DMS153 (cell line): ENCODE measurements at regions not wholly inside any gene's neighbourhood (a gene's known extent, or its start where the extent isn't known, plus 50 kb on each side); places are given as distances from the start of the nearest gene placed in this dataset.

ENCODE experiments used
- DNase-seq: peaks from one replicate; lab custom pipeline; 2025; lab: John Stamatoyannopoulos, UW

DNA sequence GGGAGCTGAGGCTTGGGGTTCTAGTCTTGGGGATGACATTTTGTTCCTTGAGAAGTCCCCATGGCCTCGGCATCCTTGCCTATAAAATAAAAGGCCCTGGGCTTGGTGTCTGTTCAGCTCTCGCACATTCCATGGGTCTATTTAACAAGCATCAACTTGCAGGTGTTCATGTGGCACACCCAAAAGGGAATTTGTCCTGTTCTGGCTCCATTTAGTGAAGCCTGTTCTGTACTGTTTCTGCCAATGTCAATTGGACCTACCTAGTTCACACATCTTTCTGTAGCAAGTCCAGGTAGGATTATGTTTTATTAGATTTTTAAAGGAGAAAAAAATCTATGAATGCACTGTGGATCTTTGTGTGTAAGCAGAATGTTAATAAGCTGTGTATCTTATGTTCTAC, 262.0 kb downstream of the HIVEP2 start:
- DNase-seq, result no peak

DNA sequence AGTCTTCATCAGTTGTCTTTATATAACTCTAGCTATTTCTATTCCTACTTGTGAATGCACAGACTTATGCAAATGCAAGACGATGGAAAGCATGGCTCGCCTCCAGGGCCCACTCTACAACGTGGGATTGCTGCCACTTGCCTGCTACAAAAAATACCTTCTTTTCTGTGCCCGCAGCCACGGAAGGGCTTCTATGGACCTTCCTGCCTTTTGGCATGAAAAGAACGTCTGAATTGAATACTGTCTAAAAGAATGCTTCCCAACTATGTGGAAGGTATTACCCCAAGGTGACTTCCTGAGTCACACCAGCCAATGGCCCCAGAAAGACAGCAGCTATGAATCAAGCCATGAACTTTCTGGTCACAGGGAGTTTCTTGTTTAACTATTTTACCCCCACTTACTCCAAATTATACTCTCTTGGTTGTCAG, 261.2 kb downstream of the HIVEP2 start:
- no peak for DNase-seq

DNA sequence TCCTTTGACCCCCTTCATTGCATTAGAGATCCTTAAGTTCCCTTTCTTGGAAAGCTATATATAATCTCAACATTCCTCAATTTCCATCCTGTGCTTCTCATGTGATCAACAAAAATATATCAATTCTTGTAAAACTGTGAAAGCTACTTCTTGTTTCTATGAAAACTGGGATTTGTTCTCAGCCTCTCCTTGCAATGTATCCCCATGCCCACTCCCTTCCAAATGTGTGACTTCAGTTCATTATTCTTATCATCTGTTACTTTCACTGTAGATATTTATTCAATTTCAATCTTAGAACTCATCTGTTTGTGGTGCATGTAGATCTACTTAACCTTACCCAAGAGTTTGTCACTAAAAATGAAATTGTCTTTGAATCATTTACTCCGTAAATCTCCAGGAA, 260.6 kb downstream of the HIVEP2 start:
- no peak for DNase-seq

DNA sequence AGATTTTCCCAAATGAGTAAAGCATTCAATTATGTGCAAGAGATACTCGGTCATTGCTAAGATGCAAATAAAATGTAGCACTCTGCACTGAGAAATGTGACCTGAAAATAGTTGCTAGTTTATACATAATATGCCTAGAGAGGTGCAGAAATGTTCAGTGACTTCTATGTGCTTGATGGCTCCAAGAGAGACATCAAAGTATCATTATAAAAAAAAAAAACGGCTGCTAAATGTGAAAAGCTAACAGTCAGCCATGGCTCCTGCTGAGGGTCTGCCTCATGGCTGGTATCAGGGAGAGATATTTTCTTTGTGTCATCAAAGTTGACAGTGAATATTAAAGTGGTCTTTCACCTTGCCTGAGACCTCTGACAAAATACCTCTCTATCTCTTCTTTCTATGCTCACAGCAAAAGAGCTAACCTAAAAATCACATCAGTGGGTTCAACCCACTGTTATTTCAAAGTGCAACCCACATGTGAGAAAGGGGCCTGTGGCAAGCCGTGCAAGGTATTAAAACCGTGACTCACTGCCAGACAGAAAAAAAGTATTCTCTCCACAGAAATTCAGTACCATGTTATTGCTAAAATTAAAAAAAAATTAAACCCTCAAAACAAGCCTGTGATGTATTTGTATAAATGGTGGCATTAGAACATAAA, 259.0 kb downstream of the HIVEP2 start:
- DNase-seq, result no peak

DNA sequence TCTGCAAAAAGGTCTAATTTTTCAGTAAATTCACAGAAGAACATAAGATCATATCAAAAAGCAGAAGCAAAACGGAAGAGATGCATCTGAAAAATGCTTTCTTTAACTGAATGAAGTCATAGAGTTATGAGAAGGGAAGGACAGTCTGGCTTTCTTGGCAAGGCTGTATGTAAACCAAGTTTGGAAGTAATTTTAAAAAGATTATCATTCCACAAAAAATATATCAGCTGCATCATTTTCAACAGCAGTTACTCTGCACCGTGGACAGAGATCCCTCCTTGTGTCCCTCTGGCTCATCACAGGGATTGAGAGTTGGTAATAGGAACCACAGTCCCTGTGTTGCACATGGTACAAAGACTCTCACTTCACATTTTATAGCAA, 258.5 kb downstream of the HIVEP2 start:
- DNase-seq, result no peak

DNA sequence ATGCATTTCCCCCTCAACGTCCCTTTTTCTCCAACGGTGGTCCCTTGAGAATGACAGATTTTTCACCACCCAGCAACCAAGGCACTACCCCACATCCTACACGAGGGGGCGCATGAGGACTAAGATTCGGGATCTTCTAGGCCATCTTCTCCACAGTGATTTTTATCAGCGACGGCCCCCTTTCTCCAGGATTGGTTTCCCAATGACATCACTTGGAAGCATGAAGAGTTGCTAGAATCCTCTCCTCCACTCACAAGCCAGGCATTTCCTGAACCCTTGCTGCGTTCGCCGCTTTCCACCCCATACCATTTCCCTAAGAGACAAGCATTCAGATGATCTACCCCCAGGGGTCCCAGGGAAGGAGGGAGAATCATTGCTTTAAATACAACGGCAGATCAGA, 252.0 kb downstream of the HIVEP2 start:
- peak; percentile 36 for DNase-seq

DNA sequence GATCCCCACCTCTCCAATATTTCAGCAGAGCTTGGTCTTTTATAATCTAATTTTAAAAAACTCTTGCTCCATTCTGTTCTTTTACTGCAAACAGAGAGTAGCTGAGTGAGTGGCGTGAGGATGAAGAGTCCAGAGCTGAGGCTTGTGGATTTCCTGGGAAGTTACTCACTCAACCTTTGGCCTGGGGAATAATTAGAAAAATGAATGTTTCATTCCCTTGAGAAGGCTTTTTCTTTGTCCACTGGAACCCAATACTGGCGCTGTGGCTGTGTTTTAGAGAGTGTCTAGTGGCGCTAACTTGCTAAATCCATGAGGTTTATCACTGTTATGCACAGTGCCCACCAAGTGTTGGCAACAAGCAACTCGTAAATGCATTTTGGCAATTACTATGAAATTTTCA, 251.5 kb downstream of the HIVEP2 start:
- DNase-seq, result no peak

DNA sequence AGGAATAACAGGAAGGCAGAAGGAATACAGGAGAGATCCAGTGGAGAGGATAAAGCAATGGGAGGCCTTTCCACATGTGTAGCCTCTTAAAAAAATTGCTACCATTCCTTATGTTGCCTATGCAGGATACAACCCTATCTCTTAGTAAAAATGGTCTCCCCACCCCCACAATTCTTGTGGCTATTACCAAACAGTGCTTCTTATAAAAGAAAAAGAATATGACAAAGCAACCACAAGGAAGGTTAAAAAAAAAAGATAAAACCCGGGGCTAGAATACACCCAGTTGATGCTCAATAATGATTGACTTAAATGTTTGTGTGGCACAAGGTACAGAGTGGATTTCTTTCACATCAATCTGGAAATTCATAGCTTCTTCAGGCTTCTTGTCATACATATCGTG, 250.9 kb downstream of the HIVEP2 start:
- DNase-seq, result no peak

DNA sequence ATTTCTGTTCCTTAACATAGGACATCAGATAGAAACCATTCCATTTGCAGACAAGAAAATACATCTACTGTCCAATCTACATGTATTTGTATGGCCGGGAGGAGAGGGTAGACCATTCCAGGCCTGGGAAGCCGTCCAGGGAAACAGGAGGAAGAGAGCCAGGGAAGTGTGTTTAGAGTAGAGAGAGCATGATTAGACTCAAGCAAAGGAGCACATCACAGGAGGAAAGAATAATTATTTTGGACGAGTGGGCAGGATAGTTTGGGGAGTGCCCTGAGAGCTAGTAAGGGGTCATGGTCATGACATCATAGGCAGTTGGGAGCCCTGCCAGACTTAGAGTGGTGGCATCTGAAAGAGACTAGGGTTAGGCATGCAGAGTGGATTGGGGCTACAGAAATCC, 250.0 kb downstream of the HIVEP2 start:
- DNase-seq, result no peak

DNA sequence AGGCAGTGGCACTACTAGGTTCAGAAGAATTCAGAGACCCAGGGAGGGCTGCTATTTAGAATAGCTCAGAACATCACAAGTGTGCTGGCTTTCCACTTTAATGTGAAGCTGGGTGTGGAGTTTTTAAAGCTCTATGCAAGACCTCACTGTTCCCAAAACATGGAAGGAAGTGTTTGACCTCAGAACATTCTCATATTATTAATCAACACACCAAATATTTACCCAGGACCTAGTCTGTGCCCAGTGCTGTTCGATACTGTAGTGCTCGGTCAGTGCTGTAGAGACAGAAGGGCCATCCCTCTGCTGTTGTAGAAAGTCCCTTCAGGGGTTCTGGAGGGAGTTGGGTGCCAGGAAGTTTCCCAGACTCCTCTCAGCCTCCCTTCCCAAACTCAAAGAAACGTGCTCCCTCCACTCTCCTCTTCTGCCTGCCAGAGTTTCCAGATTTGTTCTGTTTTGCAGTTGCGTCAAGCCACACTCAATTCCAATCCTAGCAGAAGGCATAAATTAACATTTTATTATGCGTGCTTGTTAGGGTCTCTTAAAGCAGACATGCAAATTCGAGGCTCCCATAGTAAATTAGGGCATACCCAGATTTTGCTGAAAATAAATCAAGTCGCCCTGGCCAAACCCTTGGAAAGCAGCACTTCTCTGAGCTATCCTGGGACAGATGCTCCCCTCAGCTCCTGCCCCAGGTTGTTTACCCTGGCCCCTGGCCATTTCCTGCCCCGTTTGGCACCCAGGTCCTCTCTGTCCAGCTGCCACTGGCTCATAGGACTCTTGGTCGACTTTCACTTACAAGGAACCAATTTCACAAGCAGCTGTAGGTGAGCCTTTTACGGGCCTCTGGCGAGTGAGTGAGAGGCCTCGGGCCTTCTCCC, 248.6 kb downstream of the HIVEP2 start:
- DNase-seq, result no peak

DNA sequence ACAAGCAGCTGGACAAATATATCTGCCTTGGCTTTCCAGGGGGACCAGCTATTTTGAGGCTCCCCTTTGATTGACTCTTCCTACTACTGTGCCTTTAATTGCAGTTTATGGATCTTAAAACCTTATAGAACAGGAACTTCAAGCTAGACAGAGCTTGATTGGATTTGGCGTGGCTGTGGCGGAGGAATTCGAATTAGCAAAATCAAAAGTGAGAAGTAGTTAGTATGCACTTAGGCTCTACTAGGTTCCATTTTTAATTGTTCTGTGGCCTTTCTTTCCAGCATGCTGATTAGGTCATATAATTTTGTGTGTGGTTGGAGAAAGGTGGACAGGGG, 248.0 kb downstream of the HIVEP2 start:
- DNase-seq, result no peak

DNA sequence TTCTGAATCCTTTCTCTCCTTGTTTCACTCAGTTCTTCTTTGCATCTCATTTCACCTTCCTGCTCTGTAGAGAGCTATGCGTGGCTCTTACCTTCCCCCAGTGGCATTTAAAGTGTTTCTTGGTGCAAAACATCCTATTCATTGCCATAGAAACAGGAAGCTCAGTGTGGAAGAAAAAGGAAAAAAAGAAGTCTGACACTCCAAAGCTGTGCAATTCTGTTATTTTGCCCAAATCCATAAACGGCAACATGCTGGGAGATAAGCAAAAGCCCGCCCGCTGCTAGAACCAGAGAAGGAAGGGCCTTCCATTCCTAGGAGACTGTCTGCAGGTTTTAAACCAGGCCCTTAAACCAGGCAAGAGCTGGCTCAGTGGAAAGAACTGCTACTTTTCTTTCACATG, 247.1 kb downstream of the HIVEP2 start:
- DNase-seq, result no peak

DNA sequence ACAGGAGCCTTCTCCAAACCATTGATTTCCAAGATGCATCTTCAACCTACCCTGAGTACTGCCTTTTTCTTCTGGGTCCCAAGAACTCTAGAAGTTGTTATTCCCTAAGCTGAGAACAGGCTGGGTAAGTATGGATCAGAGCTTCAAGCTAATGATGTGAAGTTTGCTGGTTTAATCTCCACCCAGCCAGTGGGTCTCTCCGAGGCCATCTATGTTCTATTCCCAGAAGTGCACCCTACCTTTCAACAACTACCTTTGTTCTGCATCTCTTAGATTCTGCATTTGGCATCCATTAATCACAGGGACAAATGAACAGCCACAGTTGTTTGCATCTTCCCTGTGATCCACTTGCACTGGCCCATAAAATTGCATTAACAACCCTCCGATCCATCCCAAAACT, 246.2 kb downstream of the HIVEP2 start:
- no peak for DNase-seq

DNA sequence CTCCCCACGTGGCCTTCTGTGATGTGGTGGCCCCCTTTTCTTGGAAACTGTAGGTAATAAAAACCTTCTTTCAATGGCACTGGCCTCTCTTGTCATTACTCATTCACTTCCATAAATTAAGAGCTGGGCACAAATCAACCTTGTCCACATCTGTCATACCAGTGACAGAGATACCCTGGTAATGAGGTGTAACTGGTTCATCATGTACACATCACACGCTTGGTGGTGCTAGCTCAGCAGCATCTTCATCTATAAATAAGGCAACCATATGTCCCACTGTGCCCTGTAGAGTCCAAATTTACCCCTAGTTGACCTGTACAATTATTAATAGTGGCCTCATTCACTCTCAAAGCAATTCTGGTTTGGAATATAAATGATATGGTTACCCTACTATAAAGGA, 245.6 kb downstream of the HIVEP2 start:
- no peak for DNase-seq

DNA sequence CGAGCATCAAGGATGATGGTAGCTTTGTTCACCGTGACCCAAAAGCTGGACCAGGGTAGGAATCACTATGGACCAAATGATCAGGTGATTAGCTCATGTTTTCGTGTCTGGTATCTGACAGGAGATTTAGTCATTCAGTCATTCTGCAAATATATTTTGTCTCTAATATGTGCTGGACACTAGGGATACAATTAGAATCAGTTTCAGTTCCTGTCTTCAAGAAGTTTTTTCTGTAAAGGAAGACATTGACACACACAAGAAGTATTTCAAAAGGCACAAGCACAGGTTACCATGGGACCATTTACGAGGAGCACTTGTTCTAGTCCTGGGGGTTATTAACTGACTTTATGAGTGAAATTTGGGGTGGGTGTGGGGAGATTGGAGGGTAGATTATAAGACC, 244.9 kb downstream of the HIVEP2 start:
- no peak for DNase-seq

DNA sequence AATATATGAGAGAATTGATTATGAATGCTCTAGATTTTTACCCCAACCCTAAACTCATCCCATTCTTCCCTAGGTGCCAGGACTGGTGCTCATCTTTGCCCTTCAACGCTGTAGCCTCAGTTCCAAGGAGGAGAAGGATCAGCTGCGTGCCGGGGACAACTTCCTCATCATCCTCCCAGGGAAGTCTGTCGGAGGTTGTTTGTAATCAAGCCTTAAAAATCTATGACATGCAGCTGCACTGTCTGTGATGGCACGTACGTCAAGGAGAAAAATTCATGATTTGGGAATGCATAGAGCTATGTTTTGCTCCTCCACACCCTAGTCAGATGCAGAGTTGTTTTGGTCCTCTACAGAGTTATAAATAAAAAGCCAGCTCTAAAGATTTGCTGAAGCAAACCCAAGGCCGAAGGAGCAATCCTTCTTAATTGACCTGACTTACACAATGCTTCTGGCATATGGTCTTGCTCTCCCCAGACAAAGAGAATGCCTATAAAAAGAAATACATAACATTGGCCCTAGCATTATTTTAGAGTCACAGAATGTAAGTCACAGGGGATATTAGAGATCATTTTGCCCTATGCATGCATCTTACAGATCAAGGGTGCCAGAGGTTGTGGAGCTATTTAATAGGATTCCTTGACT, 244.2 kb downstream of the HIVEP2 start:
- DNase-seq, result no peak
